HL-60 (cell line): ENCODE measurements at regions not wholly inside any gene's neighbourhood (a gene's known extent, or its start where the extent isn't known, plus 50 kb on each side); places are given as distances from the start of the nearest gene placed in this dataset.

Experiments
- DNase-seq, 2 experiments: peaks; one replicate each; pipeline ENCODE4 v3.0.0-alpha.2; 2010 to 2020; ENCODE audit warnings: low read depth in 1 of 2, low spot score in 1 of 2
- H3K27ac ChIP-seq: fragments of 250-450 bp; sonication (Bioruptor Pico); replicated peaks from 2 replicates; pipeline ENCODE4 v1.5.1; 2020; ENCODE audit warnings: mild to moderate bottlenecking, moderate library complexity
- H3K27me3 ChIP-seq: fragments of 250-450 bp; sonication (Bioruptor Pico); 2 replicates; pipeline ENCODE4 v1.5.1; 2021; ENCODE audit warnings: mild to moderate bottlenecking, moderate library complexity; ENCODE audit not compliant: insufficient read depth, poor library complexity, severe bottlenecking
- H3K4me3 ChIP-seq: replicated peaks from 2 replicates; pipeline ENCODE4 v1.5.1; 2011; ENCODE audit warnings: mild to moderate bottlenecking, control low read depth, low read length; ENCODE audit not compliant: insufficient read depth
- CTCF ChIP-seq: IDR thresholded peaks from one replicate; pipeline ENCODE4 v1.5.1; 2011; ENCODE audit warnings: low read length, control low read depth, inconsistent platforms; ENCODE audit not compliant: insufficient read depth
- GABPA ChIP-seq: IDR thresholded peaks from 2 replicates; pipeline ENCODE4 v1.6.1; 2012; ENCODE audit warnings: low read depth
- POLR2AphosphoS5 ChIP-seq: IDR thresholded peaks from 2 replicates; pipeline ENCODE4 v1.6.1; 2012; ENCODE audit warnings: low read depth
- REST ChIP-seq: IDR thresholded peaks from 2 replicates; pipeline ENCODE4 v1.6.1; 2012; ENCODE audit warnings: low read depth; ENCODE audit not compliant: insufficient replicate concordance
- SPI1 ChIP-seq: IDR thresholded peaks from 2 replicates; pipeline ENCODE4 v1.6.1; 2012; ENCODE audit warnings: low read depth, mild to moderate bottlenecking, borderline replicate concordance

GRCh38 chr2:7899923-7900322 is 781.9 kb upstream of the ID2 start:
- DNase-seq = peak; percentile 40 to 53
- H3K4me3 ChIP-seq = no peak overlapping the region
- H3K27ac ChIP-seq = peak overlapping the region; percentile 50
- H3K27me3 ChIP-seq = no peaks in the 10 kb centered on the region
- TF ChIP-seq CTCF (no peak), SPI1 (peak; percentile 78), REST (no peak), POLR2AphosphoS5 (peak; percentile 56; the same call in 1 of the 2 replicates)

GRCh38 chr2:7900593-7900992 is 781.3 kb upstream of the ID2 start:
- peak; percentile 54 to 82 for DNase-seq
- no peak for TF ChIP-seq CTCF
- TF ChIP-seq SPI1 = no peak
- peak; percentile 70 for TF ChIP-seq POLR2AphosphoS5
- Histone ChIP-seq H3K4me3 (no peak overlapping the region), H3K27me3 (no peaks in the 10 kb centered on the region), H3K27ac (peak overlapping the region; percentile 50)

- no peak for TF ChIP-seq SPI1
- TF ChIP-seq GABPA = no peak
- TF ChIP-seq POLR2AphosphoS5 = no peak
- TF ChIP-seq REST = no peak
- no peak for TF ChIP-seq CTCF
- no peak for DNase-seq
- Histone ChIP-seq H3K27ac (no peak overlapping the region), H3K4me3 (no peak overlapping the region), H3K27me3 (no peaks in the 10 kb centered on the region)
These were observed 779.5 kb upstream of the ID2 start for GRCh38 chr2:7902251-7902765.

- H3K4me3 ChIP-seq = no peak overlapping the region
- TF ChIP-seq GABPA = no peak
- no peak for TF ChIP-seq POLR2AphosphoS5
- no peak for TF ChIP-seq CTCF
- TF ChIP-seq SPI1 = no peak
- TF ChIP-seq REST = no peak
These were observed 777.5 kb upstream of the ID2 start for GRCh38 chr2:7904319-7904718.

More at GRCh38 chr2:7904319-7904718, 777.5 kb upstream of the ID2 start:
- DNase-seq = no peak
- Histone ChIP-seq H3K27ac (no peak overlapping the region), H3K27me3 (no peaks in the 10 kb centered on the region)
